Right renal cortex interstitium (tissue), 3 donors: ENCODE measurements at regions not wholly inside any gene's neighbourhood (a gene's known extent, or its start where the extent isn't known, plus 50 kb on each side); places are given as distances from the start of the nearest gene placed in this dataset.
A peak's percentile ranks its signal among the peaks of the same experiment; 100 is the strongest.
"Not testable (repeated sequence)": the region's sequence is repeated elsewhere in the genome, so short reads cannot be mapped to it uniquely, and the experiment has no call there.

Experiments used
- DNase-seq, 3 donors: peaks; one replicate each; pipeline ENCODE4 v3.0.0-alpha.2; 2013; ENCODE audit warnings: low read depth in 3 of 3, low spot score in 2 of 3

DNA sequence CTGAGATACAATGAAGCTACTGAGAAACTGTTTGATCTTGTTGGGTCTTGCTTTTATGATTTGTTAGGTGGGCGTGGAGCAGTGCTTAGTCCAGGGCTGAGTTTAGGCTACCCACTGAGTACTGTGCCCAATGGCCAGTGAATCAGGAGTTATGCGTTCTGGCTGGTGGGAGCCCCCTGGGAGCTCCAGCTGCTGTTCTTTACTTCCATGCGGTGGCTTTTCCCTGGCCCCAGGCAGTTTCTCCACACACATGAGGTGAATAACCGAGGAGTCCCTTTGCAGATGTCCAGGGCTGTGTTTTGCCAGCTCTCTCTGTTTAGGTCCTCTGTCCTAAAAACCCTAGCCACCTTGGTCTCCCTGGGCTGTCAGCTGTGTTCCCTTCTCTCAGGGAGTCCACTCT lies 106.5 kb downstream of the KLF13 start:
- no peak for DNase-seq

DNA sequence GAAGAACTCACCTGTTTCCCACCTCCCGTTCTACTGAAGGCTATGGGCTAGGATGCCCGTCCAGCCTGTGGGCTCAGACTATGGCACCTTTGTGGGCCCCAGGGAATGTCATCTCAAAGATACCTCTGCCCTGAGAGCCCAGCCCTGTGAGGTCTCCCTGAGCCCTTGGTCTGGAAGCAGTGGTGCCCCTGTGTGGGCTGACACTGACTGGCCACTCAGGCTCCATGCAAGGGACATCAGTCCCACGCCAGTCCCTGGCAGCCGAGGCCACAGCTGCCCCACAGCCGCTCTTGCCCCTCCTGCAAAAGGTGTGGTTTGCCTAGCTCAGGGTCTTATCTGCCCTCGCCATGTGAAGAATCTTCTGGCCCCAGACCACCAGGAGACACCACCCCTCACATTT lies 106.9 kb downstream of the KLF13 start:
- no peak for DNase-seq

DNA sequence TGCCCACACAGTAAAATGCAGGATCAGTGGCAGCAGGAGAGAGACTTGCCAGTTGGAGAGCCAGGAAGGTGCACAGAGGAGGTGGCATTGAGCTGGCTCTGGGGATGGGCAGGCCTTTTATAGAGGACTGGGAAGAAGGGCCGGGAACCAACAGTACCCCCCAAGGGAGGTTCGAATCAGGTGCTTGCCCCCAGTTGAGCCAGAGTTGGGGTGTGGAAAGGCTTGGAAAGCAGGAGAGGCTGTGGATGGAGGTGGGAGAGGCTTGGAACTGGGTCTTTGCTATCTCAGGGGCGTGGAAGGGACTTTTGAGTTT lies 107.6 kb downstream of the KLF13 start:
- no peak for DNase-seq

DNA sequence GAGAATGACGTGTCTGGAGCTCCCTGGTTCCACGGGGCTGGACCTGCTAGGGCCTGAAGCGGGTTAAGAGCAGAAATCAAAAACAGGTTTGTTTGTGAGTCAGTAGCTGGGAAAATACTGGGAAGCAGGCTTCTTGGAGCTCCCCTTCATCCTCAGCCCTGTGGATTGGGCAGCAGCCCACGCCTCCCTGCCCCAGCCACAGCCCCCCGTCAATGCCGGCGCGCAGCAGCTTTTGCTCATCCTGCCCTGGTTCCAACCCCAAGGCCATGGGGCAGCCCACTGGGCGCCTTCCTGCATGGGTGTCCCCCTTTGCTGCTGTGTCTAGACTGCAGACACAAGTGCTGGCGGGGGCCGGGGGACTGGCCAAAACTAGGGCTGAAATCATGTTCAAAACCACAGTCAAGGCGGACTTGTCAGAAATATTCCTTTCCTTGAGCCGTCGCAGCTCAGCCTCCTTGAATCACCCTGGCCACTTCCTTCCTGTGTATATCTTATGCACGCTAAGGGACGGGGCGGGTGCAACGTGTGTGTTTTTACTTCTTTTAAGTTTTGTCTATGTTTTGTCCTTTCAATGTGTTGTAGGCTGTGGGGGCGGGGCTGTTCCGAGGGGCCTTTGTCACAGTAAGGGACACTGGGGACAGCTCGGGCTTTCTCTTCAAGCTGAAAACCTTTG lies 108.1 kb downstream of the KLF13 start:
- no peak for DNase-seq

DNA sequence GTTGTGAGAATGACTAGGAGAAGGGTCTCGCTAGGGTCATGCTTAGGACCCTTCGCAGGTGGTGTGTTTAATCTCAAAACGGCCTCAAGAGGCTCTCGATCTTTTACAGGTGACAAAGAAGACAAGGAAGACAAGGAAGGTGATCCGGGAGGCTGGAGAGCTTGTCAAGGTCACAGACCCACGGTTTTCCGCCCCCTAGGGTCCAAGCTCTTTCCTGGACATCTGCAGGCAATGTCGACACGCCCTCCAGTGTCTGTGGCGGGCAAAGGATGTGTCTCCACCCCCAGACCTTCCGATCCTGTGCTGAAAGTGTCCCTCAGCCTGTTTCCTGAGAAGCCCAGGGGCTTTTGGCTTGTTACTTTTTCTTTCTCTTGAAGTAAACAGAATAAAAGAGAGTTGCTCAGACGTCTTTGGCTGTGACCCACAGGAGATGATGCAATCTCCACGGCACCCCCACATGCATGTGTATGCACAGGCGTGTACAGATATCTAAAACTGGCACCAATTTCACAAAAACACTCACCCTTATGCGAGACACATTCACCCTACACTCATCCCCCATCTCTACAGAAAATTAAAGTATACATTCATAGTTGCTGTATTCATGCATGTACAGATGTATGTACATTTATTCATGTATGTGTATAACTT lies 108.8 kb downstream of the KLF13 start:
- peak in 2 of 3 donors; percentile 37 to 49 for DNase-seq

DNA sequence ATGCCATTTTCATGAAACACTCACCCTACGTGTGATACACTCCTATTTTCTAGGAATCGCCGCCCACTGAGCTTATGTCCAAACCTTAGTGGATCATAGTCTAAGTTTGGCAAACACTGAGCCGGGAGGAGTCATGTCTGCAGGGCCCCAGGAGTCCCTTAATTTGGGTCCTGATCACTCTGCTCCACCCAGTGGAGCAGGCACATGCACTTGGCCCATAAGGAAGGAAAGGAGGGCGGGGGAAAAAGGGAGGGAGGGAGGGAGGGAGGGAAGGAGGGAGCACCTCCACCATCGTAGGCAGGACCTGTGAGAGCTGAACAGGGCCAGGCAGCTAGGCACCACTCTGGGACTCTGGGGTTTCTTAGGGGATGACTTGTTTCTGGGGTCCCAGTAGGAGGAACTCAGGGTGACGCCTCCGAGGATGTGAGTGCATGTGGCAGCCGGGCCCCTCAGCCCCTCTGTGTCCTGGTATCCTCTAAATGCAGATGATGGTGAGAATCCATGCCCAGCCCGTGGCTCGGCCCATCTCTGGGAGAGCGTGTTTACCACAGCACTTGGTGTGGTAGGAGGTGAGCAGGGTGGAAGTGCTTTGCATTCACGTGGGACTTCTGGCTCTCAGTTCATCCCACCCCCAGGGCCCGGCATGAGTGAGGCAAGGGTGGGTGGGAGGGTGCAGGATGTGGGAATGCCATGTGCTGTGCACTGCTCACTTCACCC lies 109.4 kb downstream of the KLF13 start:
- DNase-seq, result no peak

DNA sequence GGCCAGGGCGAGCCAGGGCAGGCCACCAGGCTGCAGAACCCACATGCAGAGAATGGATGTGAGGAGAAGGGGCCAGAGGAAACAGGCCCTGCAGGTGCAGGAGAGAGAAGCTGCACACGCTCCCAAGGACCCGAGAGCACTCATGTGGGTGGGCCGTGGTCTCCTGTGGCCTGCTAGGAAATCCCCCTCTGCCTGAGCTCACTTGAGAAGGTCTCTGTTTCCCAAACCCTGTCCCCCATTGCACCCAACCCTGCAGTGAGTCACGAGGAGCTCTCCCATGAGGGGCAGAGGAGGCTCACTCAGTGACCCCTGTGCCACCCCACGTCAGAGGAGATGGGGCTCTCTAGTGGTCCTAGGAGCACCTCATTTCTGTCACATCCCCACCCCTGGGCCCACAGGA lies 111.1 kb downstream of the KLF13 start:
- DNase-seq, result no peak

DNA sequence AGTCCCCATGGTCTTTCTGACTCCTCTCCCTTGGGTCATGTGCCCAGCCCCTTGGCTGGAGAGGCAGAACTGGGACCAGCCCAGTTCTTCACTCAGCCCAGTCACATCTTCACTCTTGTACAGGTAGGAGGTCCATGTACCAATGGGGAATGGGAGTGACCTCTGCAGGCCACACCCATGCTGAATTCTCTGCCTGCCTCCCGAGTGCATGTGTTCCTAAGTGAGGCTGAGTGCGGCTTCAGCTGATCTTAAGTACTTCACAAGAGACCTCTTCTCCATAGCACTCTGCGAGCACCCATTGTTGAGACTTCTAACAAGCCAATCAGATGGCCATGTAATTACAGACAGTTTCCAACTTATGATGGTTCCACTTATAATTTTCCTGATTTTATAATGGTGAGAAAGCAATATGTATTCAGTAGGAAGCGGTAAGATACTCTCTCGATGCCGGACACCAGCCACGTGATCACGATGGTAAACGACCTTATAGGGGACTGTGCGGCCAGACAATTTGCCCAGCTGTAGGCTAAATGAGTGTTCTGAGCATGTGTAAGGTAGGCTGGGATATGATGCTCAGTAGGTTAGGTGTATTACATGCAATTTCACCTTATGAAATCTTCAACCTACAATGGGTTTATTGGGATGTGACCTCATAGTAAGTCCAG lies 112.1 kb downstream of the KLF13 start:
- no peak for DNase-seq

DNA sequence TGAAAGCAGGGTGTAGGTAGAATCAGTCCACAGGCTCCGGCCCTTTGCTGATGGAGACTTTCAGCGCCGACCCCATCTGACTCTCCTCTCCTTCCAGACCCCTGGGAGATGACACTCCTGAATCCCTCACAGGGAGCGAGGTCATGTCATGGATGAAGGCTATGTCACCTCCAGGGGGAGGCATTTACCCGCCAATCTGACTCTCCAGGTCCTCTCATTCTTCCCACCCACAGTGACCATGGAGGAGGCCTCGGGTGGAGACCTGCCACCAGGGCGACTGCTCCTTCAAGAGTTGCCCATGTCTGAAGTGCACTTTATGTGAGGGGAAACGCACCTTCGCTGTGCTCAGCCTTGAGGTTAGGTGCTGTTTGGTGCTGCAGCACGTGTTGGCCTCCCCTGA lies 112.7 kb downstream of the KLF13 start:
- DNase-seq, result no peak

DNA sequence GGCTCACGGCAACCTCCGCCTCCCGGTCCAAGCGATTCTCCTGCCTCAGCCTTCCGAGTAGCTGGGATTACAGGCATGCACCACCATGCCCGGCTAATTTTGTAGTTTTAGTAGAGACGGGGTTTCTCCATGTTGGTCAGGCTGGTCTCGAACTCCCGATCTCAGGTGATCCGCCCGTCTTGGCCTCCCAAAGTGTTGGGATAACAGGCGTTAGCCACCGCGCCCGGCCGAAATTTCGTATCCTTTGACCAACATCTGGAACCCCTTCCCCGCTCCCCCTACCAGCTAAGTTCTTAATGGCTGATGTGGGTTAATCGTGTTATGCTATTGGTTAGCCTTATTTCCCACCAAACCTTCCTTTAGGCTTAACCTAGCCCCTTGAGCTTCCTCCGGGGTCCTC lies 113.6 kb downstream of the KLF13 start:
- DNase-seq, result not testable (repeated sequence)

DNA sequence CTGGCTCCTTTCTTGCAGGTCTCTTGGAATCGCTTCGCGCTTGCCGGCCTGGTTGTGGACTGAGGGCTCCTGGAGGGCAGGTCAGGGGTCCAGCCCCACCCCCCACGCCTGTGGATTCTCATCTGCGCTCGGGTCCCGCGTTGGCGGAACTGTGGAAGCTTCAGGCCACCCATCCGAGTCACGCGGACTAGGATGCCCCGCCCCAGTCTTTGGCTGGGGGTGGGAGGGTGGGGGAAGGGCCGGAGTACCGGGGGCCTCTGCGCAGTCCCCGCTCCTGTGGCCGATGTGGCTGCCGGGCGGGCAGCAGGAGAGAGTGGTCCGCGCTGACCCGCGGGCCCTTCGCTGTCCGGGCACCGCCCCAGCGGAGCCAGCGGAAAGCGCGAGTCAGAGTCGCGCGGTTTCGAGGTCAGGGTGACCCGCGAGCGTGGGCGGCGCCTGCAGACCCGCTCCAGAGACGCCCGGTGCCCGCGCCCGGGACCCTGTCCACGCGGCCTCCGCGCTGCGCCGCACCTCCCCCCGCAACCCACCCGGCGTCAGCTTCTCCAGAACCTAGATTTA lies 114.2 kb downstream of the KLF13 start:
- no peak for DNase-seq

DNA sequence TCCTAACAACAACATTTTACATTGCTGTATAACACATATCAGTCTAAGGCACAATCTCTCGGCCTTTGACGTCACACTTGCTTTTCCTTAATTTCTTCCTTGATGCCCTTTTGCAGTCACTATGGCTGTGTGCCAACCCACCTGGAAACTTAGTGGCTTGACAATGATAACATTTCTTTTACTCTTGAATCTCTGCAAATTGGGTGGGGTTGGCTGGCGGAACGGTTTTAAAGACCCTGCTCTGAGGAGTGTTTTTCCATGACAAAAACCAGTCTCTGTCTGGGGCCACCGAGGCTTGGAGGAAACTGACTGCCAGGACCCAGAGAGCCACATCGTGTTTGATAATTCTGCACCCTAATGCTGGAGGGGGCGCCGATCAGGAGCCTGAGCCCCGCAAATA lies 115.6 kb downstream of the KLF13 start:
- DNase-seq, result no peak

DNA sequence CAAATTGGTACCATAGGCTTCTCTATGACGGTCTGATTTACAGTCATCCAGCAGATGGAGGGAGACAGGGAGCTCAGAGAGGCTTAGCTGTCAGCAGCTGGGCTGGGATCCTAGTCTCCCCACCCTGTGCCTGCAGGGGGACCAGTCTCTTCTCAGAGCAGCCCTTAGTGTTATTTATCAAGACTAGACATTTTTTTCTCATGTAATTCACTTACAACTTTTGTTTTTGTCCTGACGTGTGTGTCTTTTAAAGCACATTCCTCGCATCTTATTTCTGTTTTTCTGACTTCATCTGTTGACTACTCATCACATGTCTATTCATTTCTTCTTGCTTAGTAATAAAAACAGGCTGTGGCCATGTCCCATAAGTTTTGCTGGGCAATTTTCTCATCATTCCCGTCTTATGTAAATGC lies 116.1 kb downstream of the KLF13 start:
- DNase-seq, result no peak

DNA sequence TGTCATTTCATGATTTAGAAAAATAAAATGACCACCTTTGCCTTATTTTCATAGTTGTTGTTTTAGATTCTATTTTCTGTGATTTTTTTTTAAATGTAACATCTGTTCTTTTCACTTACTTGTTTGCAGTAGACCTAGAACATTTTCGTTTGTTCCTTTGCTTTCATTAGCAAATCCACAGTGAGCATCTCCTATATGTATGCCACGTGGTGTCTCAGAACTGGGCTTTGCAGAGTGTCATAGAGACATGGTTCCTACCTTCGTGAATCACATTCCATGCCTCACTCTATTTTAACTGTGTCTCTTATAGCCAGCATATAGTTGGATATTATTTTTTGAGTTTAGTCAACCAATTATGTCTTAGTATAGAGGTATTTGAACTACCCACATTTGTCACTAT lies 118.2 kb downstream of the KLF13 start:
- DNase-seq, result no peak

DNA sequence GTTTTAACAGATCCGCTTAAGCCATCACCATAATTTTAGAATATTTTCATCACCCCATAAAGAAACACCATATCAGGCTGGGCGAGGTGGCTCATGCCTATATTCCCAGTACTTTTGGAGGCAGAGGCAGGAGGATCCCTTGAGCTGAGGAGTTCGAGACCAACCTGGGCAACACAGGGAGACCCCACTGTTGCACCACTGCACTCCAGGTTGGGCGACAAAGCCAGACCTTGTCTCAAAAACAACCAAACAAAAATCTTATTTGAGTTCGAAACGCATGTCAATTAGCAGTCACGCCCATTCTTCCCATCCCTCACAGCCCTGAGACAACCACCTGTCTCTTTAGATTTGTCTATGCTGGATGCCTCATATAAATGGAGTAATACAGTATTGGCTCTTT lies 119.9 kb downstream of the KLF13 start:
- DNase-seq, result no peak

DNA sequence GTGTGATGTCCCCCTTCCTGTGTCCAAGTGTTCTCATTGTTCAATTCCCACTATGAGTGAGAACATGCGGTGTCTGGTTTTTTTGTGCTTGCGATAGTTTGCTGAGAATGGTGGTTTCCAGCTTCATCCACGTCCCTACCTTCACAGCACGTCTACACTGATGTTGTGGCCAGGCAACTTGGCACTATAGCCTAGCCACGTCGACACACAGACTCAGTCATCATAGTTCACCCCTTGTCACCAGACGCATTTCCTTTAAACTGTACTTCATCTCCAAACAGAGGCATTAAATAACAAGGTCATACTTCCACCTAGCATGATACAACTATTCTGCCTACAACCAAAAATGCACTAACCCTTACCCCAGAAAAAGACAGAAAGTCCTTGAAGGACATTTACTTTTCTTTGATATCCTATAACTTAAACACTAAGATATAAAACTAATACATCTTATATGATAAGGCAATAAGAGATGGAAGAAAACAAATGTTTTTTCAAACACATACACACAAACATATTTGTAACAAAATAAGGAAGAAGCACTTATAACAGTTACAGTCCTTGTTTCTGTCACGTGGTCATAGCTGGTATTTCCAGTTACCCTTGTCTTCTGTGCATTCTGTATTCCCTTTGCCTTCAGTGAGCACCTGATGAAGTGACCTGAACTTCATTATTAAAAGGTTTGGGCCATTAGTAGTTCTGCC lies 121.4 kb downstream of the KLF13 start:
- DNase-seq, result no peak

DNA sequence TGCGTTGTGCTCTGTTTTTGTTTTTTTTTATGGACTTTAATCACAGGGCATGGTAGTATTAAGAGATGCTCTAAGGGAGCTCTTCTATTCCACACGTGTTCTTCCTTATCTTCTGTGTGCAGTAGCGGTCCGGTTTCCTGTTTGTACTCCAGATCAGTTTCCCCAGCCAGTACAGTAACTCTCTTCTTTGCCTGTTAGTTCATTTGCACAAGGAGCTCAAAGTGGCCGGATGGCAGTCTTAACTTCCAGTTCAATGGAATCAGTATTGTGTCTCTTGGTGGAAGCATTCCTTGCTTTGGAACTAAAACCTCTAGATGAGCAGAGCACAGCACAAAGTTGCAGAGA lies 122.0 kb downstream of the KLF13 start:
- DNase-seq, result no peak

DNA sequence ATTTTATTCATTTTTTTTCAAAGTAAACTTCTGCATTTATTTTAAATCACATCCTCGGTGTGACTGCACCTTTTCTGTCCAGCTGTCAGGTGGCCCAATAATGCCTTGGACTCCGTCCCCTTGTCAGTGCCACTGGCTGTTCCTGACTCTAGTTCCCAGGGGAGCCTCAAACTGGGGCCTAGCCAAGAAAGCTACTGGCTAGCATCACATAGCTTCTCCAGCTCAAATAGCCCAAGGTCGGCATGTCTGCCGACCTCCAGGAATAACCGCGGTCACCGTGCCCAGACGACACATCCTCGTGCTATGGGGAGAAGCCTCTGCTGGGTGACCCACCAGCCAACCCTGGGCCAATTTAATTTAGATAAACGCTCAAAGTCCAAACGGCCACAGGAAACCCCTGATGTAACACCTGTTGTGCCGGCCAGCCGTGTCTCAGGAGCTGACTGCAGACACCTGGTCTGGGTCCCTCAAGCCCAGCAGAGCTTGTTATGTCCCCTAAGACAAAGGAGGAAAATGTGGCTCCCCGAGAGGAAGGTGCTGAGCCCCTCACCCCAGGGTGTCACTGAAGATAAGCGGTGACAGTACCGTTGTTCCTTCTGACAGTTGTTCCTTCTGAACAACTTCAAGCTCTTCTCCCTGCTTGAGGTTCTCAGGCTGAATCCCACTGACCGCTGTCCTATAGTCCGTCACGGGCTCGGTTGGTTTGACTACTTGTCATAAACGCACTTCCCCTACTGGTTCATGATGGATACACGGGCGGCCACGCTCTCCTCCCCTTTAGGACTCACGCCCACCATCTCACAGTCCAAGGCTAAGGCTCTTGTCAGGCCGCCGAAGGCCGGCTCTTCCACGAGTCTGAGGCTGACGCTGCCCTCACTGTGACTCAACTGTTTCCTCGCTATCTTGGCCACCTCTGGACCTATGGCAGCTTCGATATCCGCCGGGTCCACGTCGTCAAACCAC lies 126.2 kb downstream of the KLF13 start:
- no peak for DNase-seq

DNA sequence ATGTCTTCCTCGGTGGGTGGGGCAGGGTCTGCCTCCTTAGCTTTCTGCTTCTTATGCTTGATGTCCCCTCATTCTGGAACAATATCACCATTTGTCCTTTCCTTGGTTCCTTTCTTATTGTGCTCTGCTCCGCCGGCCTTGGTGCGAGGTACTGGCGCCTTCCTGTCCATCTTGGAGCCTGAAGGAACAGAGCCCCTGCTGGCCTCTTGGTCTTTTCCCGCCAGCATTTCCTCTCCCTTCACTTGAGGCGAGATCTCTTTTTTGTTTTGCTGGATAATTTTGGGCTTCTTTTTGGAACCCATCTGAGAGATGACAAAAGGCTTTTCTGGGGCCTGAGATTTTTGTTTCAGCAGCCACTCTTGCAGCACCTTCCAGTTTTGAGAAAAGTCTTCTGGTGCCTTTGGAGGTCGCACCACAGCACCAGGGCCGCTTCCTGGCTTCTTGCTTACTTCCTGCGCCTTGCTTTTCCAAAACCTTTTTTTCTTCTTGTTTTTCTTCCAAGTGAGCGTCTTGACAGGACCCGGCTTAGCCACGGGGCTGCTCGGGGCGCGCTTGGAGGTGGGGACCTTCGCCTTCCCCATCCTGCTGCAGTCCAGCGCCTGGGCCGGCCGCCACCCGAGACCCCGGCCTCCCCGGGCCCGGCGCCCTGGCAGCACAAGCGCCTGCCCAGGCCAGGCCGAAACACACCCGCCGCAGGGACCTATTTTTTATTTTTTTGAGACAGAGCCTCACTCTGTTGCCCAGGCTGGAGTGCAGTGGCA lies 127.1 kb downstream of the KLF13 start:
- DNase-seq, result no peak
